ENCODE measurements at regions not wholly inside any gene's neighbourhood (a gene's known extent, or its start where the extent isn't known, plus 50 kb on each side); places are given as distances from the start of the nearest gene placed in this dataset.

GRCh38 chr5:6253846-6254245 is 124.5 kb downstream of the MED10 start:
- TF ChIP-seq CTCF (IDR thresholded peaks at IDR 0.05; ENCODE audit: insufficient read depth, low read depth, low read length, missing control alignments): no peak

GRCh38 chr5:6253281-6253680 is 125.1 kb downstream of the MED10 start:
- no peak overlapping the region for H3K4me3 ChIP-seq (ENCODE audit: low read depth, low read length)
- DNase-seq (ENCODE audit: low read depth): no peak
- no peak for TF ChIP-seq CTCF (IDR thresholded peaks at IDR 0.05; ENCODE audit: insufficient read depth, low read depth, low read length, missing control alignments)

More at GRCh38 chr5:6253846-6254245, 124.5 kb downstream of the MED10 start:
- no peak for DNase-seq (ENCODE audit: low read depth)
- no peak overlapping the region for H3K4me3 ChIP-seq (ENCODE audit: low read depth, low read length)

GRCh38 chr5:6252581-6252980 is 125.8 kb downstream of the MED10 start:
- no peak overlapping the region for H3K4me3 ChIP-seq (ENCODE audit: low read depth, low read length)
- no peak for DNase-seq (ENCODE audit: low read depth)
- TF ChIP-seq CTCF (IDR thresholded peaks at IDR 0.05; ENCODE audit: insufficient read depth, low read depth, low read length, missing control alignments): no peak

- no peak for DNase-seq (ENCODE audit: low read depth)
- no peak overlapping the region for H3K4me3 ChIP-seq (ENCODE audit: low read depth, low read length)
- TF ChIP-seq CTCF (IDR thresholded peaks at IDR 0.05; ENCODE audit: insufficient read depth, low read depth, low read length, missing control alignments): no peak
Measured at GRCh38 chr5:6251565-6252102, 126.7 kb downstream of the MED10 start.

- DNase-seq (ENCODE audit: low read depth): no peak
- no peak overlapping the region for H3K4me3 ChIP-seq (ENCODE audit: low read depth, low read length)
- TF ChIP-seq CTCF (IDR thresholded peaks at IDR 0.05; ENCODE audit: insufficient read depth, low read depth, low read length, missing control alignments): no peak
Measured at GRCh38 chr5:6250121-6250520, 128.2 kb downstream of the MED10 start.

GRCh38 chr5:6248132-6248531 is 130.2 kb downstream of the MED10 start:
- H3K4me3 ChIP-seq (ENCODE audit: low read depth, low read length): no peak overlapping the region
- DNase-seq (ENCODE audit: low read depth): no peak
- TF ChIP-seq CTCF (IDR thresholded peaks at IDR 0.05; ENCODE audit: insufficient read depth, low read depth, low read length, missing control alignments): no peak

- no peak for TF ChIP-seq CTCF (IDR thresholded peaks at IDR 0.05; ENCODE audit: insufficient read depth, low read depth, low read length, missing control alignments)
- no peak for DNase-seq (ENCODE audit: low read depth)
Measured at GRCh38 chr5:6246820-6247437, 131.4 kb downstream of the MED10 start.

More at GRCh38 chr5:6246820-6247437, 131.4 kb downstream of the MED10 start:
- H3K4me3 ChIP-seq (ENCODE audit: low read depth, low read length): no peak overlapping the region
